LNCaP clone FGC (cell line): ENCODE measurements at regions not wholly inside any gene's neighbourhood (a gene's known extent, or its start where the extent isn't known, plus 50 kb on each side); places are given as distances from the start of the nearest gene placed in this dataset.

ENCODE experiments used
- DNase-seq: peaks from one replicate; pipeline ENCODE4 v3.0.0-alpha.2; 2011; ENCODE audit warnings: low read depth
- H3K4me3 ChIP-seq: 2 replicates; pipeline ENCODE4 v1.5.1; 2011; ENCODE audit warnings: mild to moderate bottlenecking, low read depth, low read length, control low read depth
- CTCF ChIP-seq: IDR thresholded peaks from 2 replicates; pipeline ENCODE4 v1.5.1; 2012; ENCODE audit warnings: mild to moderate bottlenecking; ENCODE audit not compliant: control insufficient read depth, insufficient read depth; ENCODE audit errors: extremely low read depth

- no peak for TF ChIP-seq CTCF
- no peak for DNase-seq
- H3K4me3 ChIP-seq: no peak overlapping the region
These were observed 439.5 kb downstream of the PLPP3 start for GRCh38 chr1:56139836-56140235.

- TF ChIP-seq CTCF: no peak
- no peak overlapping the region for H3K4me3 ChIP-seq
- DNase-seq: no peak
These were observed 441.6 kb downstream of the PLPP3 start for GRCh38 chr1:56137521-56138505.

- TF ChIP-seq CTCF: no peak
- no peak for DNase-seq
- no peak overlapping the region for H3K4me3 ChIP-seq
These were observed 442.3 kb downstream of the PLPP3 start for GRCh38 chr1:56137090-56137489.

GRCh38 chr1:56135864-56136147, 443.6 kb downstream of the PLPP3 start:
- no peak for TF ChIP-seq CTCF
- H3K4me3 ChIP-seq: no peak overlapping the region
- DNase-seq: no peak

- no peak for TF ChIP-seq CTCF
- H3K4me3 ChIP-seq: no peak overlapping the region
- DNase-seq: no peak
These were observed 444.1 kb downstream of the PLPP3 start for GRCh38 chr1:56135069-56135863.

- DNase-seq: no peak
- TF ChIP-seq CTCF: no peak
- H3K4me3 ChIP-seq: no peak overlapping the region
These were observed 445.6 kb downstream of the PLPP3 start for GRCh38 chr1:56133522-56134472.
